Heart left ventricle (tissue), 13 donors: ENCODE measurements at regions not wholly inside any gene's neighbourhood (a gene's known extent, or its start where the extent isn't known, plus 50 kb on each side); places are given as distances from the start of the nearest gene placed in this dataset.

ENCODE experiments used
- CTCF ChIP-seq, 12 donors: fragments of 200-600 bp; sonication (generic) in 4 of 12; IDR thresholded peaks; one replicate each; pipeline versions ENCODE4 v1.5.0 to v1.8.0; 2018 to 2022; ENCODE audit warnings: antibody characterized with exemption in 12 of 12, mild to moderate bottlenecking in 5 of 12
- POLR2A ChIP-seq, 2 donors: fragments of 450-650 bp; IDR thresholded peaks; one replicate each; pipeline ENCODE4 v1.6.1; 2017; ENCODE audit warnings: antibody characterized with exemption in 2 of 2, mild to moderate bottlenecking in 2 of 2, moderate library complexity in 2 of 2
- donor health status: ischemic (EF 13 %, LVEDD 7.1; RV severe dilation, severe dysfunction).
- donor health status: DM: no; HTN: yes; CAD: no.
- donor health status: DM: no; HTN: no; CAD: no.
- donor health status: ischemic (EF 25% LVEDD 6.9; RV normal size, moderate dysfunction).
- donor health status: ischemic (EF 25% LVEDD 5.7; RV mildly dilated, moderate dysfunction).
- donor health status: ischemic (EF 35%, LVEDD 5.7; RV mildly dilated, moderate dysfunction).
- donor health status: nonischemic (EF 11% LVEDD 7.7; RV severe dilation, severe dysfunction).
- donor health status: DM: yes; HTN: yes; CAD: no.
- donor health status: PGD.
- donor health status: ischemic (EF 29% LVEDD 5.4; RV normal size, mild dysfunction).
- donor health status: nonischemic (EF 23%, LVEDD 6.1; RV moderate dilation, normal function).

GRCh38 chr1:221850470-221851187 lies 108.7 kb upstream of the DUSP10 start:
- no peak for TF ChIP-seq CTCF (IDR thresholded peaks at IDR 0.05)
- no peak for TF ChIP-seq POLR2A (IDR thresholded peaks at IDR 0.05)
